NOMO-1 treated with dmso at 0.1 percent for 144 hours (cell line): ENCODE measurements at regions not wholly inside any gene's neighbourhood (a gene's known extent, or its start where the extent isn't known, plus 50 kb on each side); places are given as distances from the start of the nearest gene placed in this dataset.
"Not testable (repeated sequence)": the region's sequence is repeated elsewhere in the genome, so short reads cannot be mapped to it uniquely, and the experiment has no call there.

Source experiments
- DNase-seq: peaks from one replicate; lab custom pipeline; 2025; ENCODE audit not compliant: unreplicated experiment; lab: John Stamatoyannopoulos, UW

DNA sequence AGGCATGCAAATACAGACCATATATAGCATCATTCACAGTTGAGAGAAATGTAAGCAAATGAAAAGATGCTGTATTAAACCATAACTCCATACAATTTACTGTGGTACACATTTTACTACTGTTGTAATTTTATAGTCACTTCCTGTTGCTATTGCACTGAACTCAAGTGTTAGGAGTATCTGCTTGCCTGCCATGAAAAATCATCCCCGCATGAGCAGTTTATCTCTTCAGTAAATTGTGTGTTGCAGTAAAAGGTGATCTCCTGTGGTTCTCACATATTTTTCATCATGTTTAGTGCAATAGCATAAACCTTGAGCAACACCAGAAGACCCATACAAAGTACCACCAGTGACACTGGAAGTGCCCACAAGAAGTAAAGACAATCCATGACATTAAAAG, 1153.4 kb downstream of the FAT4 start:
- DNase-seq, result no peak

- DNase-seq, result no peak
These were observed 1156.1 kb downstream of the FAT4 start for GRCh38 chr4:126470862-126471261.

DNA sequence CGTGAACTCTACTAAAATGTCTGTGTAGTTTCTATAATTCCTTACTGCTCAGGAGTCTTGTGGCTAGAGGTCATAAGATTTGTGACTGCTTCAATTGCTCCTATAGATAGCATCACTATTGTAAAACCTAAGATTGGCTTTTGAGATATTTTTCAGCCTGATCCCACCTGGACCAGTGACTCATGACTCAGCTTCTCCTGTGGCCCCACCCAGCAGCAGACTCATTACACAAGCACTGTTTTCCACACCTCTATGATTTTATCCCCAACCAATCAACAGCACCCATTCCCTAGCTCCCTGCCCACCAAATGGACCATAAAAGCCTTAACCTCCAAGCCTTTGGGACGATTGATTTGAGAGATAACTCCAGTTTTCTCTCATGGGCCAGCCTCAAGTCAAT, 1157.0 kb upstream of the INTU start:
- no peak for DNase-seq

- no peak for DNase-seq
These were observed 1153.0 kb upstream of the INTU start for GRCh38 chr4:126479709-126480108.

DNA sequence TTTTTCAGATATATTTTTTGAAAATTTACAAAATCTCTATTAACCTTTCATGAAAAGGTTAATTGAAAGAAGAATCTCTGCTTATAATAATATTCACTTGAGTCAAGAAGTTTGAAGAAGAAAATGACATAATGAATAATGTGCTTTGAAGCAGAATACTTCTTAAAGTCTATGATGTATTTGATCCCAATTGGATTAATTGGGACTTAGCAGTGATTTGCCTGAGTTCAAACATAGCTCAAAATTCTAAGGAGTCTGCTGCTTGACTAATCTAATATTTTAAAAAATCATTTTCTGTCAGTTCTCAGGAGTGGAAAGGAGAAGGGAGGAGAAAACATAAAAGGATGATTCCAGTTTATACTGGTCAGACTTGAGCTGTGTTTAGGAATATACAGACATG, 1150.4 kb upstream of the INTU start:
- no peak for DNase-seq

DNA sequence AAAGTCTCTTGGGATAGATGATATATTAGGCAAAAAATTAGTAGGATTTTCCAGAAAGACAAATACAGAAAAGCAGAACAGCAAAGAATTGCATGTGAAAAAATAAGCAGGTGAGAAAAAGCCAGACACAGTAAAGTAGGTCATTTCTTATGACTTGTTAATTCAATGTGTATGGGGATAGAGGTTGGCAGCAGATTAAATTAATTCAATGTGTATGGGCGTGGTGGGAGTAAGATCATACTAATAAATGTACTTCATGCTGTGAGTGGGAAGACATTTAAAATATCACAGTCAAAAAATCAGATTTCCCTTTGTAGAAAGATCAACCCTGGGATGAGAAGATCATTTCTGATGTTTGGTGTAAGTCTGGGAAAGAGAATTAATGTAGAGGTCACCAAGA, 1146.4 kb upstream of the INTU start:
- DNase-seq, result no peak

DNA sequence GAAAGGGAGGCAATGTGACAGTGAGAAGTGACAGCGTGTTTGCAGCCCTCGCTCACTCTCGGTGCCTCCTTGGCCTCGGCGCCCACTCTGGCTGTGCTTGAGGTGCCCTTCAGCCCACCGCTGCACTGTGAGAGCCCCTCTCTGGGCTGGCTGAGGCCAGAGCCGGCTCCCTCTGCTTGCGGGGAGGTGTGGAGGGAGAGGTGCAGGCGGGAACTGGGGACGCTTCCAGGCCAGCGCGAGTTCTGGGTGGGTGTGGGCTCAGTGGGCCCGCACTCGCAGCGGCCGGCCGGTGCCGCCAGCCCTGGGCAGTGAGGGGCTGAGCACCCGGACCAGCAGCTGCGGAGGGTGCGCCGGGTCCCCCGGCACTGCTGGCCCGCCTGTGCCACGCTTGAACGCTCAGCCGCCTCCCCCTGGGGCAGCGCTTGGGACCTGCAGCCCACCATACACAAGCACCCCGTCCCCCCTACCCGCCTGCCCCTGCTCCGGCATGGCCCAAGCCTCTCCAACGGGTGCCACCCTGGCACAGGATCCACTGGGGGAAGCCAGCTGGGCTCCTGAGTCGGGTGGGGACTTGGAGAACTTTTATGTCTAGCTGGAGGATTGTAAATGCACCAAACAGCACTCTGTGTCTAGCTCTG, 1142.8 kb upstream of the INTU start:
- no peak for DNase-seq

GRCh38 chr4:126495163-126495752, 1137.5 kb upstream of the INTU start:
- no peak for DNase-seq

- DNase-seq, result no peak
These were observed 1119.8 kb upstream of the INTU start for GRCh38 chr4:126512979-126513378.

DNA sequence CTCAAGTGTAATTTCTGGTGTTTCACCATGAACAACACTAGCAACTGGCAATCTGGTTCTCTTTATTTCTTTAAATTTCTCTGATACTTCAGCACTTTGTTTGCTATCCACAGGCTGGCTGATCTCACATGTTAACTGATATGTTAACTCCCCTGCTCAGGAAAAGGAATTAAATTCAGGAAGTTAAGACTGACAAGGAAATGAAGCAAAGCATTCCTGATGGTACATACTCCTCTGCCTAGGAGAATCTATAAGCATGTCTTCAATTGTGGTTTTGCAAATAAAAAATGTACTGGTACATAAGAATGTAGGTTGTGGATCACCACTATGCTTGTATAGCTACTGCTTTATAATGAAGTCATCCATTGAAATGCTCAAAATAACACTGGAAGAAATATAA, 1119.2 kb upstream of the INTU start:
- DNase-seq, result no peak

GRCh38 chr4:126520731-126521130, 1112.0 kb upstream of the INTU start:
- no peak for DNase-seq

GRCh38 chr4:126525400-126525799, 1107.4 kb upstream of the INTU start:
- not testable (repeated sequence) for DNase-seq

DNA sequence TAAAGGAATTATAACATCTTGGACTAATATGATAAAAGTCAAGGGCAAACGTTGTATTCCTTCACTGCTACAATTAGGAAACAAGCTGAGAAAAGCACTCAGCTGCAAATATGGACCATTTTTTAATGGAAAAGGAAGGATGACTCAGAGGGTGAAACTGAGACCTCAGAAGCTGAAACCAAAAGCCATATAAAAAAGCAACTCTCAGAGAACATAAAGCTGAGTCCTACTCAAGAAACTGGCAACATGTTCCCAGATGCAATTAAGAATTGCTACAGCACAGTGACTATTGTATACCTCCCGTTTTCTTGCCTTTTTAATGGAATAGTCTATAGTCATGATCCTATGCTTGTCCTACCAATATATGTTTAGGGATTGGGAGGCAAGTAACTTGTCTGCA, 1106.4 kb upstream of the INTU start:
- DNase-seq, result no peak

DNA sequence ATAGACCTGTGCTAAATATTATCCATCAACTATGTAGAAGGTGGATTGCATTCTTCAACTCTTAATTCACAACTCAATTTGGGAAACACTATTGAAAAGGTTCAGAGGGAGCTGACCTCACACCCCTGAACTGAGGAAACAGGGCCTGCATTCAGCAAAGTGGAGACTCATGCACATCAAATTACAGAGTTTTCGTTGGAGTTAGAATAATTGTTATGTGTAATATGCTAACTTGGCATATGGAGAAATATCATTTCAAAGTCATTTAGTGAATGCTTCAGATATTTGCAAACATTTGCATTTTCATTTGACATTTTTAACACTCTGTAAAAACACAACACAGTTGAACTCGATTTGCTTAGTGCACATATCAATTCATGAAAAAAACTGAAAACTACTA, 1102.8 kb upstream of the INTU start:
- no peak for DNase-seq

DNA sequence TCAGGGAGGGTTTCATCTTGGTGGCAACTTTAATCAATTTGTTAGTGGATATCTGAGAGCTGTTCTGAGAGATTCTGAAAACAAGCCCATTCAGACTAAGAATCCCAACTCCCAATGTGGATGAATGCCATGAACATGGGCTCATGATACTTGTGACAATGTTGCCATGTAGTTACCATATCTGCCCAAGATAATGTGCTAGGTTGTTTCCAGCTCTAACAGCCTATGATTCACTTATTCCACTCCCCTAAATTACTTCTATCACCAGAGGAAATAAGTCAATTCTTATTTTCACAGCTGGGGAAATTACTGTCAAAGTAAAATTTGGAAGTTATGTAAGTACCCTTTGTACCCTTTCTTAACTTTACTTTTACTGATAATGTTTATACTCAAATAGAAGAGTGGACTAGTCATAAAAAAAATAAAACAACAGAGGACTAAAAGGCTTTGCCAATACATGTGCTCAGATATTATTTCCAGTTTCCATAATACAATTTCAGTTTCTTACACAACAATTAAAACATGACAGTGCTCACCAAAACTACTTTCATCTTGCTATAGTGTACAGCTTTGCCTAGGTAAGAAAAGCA, 1101.7 kb upstream of the INTU start:
- DNase-seq, result no peak

DNA sequence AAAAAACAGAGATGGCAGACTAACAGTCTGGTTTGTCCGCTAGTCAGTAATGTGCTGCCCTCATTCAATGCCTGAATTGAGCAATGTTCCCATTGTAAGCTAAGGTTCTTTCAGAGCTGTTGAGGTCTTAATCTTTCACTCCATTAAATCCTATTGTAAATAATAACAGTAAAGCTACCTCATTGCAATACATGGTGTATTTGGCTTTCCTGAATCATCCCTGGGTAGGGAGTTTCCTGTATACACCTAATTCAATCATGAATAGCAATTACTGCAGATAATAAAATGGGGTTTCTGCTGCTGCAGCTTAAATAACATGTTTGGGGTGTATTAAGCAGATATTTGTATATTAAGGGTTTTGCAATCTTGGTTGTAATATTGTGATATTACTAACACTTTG, 1100.2 kb upstream of the INTU start:
- DNase-seq, result no peak

DNA sequence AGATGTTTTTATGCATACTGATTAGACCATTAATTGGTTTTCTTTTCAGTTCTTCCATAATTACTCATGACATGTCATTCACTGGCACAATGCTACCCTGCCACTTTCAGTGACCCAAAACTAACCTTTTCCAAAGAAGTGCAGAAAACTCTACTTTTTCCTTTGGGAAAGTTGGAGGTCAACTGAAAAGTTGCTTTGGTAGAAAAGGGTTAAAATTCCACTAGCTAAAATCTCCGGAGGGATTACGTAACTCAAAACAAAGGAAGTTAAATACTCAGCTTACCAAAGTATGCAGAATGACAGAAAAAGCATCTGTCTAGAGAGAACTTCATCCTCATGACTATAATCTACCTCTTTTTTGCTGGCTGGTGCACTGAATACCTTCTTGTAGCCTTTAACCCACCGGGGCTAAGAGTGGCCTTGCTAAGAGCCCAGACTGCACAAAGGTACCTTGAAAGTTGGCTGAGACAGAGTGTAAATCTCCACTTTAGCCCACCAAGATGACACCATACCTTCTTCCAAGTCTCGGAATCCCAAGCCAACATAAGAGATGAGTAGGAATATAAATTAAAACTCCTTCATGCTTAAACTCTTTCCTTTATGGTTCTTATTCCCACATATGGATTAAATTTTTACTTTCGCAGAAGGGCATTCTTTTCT, 1099.5 kb upstream of the INTU start:
- no peak for DNase-seq

GRCh38 chr4:126539771-126540170, 1093.0 kb upstream of the INTU start:
- DNase-seq, result no peak

- DNase-seq, result no peak
These were observed 1090.9 kb upstream of the INTU start for GRCh38 chr4:126541820-126542219.

- no peak for DNase-seq
These were observed 1088.5 kb upstream of the INTU start for GRCh38 chr4:126544276-126544675.

GRCh38 chr4:126546197-126546596, 1086.6 kb upstream of the INTU start:
- DNase-seq, result not testable (repeated sequence)

DNA sequence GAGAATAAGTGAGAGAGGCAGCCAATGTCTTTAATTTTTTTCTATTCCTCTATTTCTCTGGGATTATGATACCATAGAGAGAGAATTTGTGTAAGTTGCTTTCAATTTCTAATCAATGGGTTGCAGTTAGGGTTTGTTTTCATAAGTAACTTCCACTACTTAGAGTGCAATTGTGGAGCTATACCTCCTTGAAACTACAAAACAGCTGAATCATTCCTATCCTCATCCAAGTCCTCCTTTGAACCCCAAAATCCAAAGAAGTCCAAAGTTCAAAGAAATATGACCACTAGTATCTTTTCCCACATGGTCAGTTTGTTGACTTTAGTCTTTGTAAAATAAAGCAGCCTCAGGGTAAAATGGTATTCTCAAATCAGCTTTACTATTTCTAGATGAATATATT, 1085.4 kb upstream of the INTU start:
- DNase-seq, result no peak
